ENCODE measurements at regions not wholly inside any gene's neighbourhood (a gene's known extent, or its start where the extent isn't known, plus 50 kb on each side); places are given as distances from the start of the nearest gene placed in this dataset.

DNA sequence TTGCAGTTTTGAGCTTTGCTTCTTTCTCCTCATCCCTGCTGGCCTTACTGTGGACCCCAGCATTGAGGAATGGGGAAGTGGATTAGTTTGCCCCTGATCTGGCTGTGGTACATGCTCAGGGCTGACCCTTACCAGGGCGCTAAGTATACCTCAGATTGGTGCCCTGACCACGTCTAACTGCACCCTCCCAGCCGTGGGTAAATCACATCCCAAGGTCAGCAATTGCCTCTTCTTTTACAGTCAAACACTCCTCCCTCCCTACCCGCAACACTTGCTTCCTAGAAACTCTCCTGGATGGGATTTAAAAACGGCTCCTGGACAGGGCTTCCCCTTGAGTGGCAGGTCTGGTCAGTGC is 437.9 kb downstream of the NR2F2 start:
- no peak overlapping the region for H3K4me3 ChIP-seq (ENCODE audit: low read depth, low read length)
- TF ChIP-seq CTCF (IDR thresholded peaks at IDR 0.05; ENCODE audit: insufficient read depth, low read depth, low read length): no peak
- no peak for DNase-seq (ENCODE audit: low read depth)

GRCh38 chr15:96771035-96771434 is 440.5 kb downstream of the NR2F2 start:
- no peak overlapping the region for H3K4me3 ChIP-seq (ENCODE audit: low read depth, low read length)
- no peak for DNase-seq (ENCODE audit: low read depth)
- TF ChIP-seq CTCF (IDR thresholded peaks at IDR 0.05; ENCODE audit: insufficient read depth, low read depth, low read length): no peak

- TF ChIP-seq CTCF (IDR thresholded peaks at IDR 0.05; ENCODE audit: insufficient read depth, low read depth, low read length): no peak
- no peak for DNase-seq (ENCODE audit: low read depth)
- no peak overlapping the region for H3K4me3 ChIP-seq (ENCODE audit: low read depth, low read length)
Observed at GRCh38 chr15:96774216-96774615, 443.7 kb downstream of the NR2F2 start.

GRCh38 chr15:96783746-96784145 is 453.2 kb downstream of the NR2F2 start:
- H3K4me3 ChIP-seq (ENCODE audit: low read depth, low read length): no peak overlapping the region
- DNase-seq (ENCODE audit: low read depth): no peak
- TF ChIP-seq CTCF (IDR thresholded peaks at IDR 0.05; ENCODE audit: insufficient read depth, low read depth, low read length): no peak

- H3K4me3 ChIP-seq (ENCODE audit: low read depth, low read length): no peak overlapping the region
- DNase-seq (ENCODE audit: low read depth): no peak
- TF ChIP-seq CTCF (IDR thresholded peaks at IDR 0.05; ENCODE audit: insufficient read depth, low read depth, low read length): no peak
Observed at GRCh38 chr15:96790004-96790403, 459.5 kb downstream of the NR2F2 start.

- no peak overlapping the region for H3K4me3 ChIP-seq (ENCODE audit: low read depth, low read length)
- no peak for TF ChIP-seq CTCF (IDR thresholded peaks at IDR 0.05; ENCODE audit: insufficient read depth, low read depth, low read length)
- no peak for DNase-seq (ENCODE audit: low read depth)
Observed at GRCh38 chr15:96792216-96792615, 461.7 kb downstream of the NR2F2 start.

GRCh38 chr15:96796841-96797240 is 466.3 kb downstream of the NR2F2 start:
- TF ChIP-seq CTCF (IDR thresholded peaks at IDR 0.05; ENCODE audit: insufficient read depth, low read depth, low read length): no peak
- no peak for DNase-seq (ENCODE audit: low read depth)
- no peak overlapping the region for H3K4me3 ChIP-seq (ENCODE audit: low read depth, low read length)

Measured in fibroblast of villous mesenchyme (primary cell).